ENCODE measurements at regions not wholly inside any gene's neighbourhood (a gene's known extent, or its start where the extent isn't known, plus 50 kb on each side); places are given as distances from the start of the nearest gene placed in this dataset.

DNA sequence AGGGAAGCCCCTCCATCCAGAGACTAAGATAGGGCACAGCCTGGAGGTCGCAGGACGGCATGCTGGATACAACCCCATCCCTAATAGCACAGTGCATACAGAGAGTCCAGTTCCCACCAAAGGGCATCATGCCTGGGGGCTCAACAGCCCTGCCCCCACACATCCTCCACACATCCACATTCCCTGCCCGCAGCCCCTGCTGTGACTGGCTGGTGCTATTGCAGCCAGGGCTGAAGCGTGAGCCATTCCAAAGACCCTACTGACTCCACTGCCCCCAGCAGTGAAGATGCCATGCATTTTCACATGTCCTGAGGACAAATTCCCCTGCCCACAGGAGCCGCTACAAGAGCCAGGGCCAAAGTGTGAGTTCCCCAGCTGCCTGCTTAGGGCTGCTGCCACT is 641.6 kb downstream of the METTL4 start (continued):
- no peak for TF ChIP-seq IRF2 (CRISPR knock-in tag; IDR thresholded peaks at IDR 0.05; ENCODE audit: borderline replicate concordance, low read depth)

DNA sequence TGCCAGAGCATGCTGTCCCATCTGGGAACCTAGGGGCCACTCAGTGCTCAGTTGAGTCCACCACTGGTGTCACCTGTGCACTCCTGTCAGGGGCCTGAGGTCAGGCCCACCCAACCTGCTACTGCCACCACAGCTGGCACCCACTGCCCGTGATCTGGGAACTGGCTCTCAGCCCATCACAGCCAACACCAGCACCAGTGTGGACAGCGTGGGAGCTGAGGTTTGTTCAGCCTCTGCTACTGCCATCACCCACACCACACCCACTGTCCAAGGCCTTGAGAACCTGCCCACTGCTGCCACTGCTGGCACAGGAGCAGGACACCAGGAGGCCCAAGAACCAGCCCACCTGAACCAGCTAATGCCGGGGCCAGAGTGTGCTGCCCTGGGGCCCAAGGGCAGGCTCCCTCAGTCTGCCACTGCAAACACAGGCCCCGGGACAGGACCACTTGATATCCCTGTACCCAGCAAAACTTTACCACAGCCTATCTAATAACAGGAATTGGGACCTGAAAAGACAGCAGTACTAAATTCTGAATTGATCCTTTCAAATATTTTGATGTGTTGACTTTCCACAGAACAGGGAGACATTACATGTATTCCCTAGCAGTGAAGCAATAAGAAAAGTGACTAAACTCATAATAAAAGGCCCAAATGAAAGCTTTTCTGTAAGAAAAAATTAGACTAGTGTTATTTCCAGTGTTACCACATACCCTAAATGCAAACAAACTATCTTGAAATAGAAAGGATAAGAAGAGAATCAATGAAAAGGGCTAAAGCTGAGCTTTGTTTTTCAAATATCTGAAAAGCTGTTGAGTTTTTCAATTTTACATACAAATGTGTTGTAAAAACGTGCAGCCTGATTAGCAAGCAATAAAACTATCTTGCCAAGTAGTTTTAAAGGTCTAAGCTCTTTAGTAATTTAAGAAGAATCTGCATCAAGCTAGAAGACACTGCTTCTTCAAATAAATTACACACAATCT is 640.7 kb downstream of the METTL4 start:
- H3K4me3 Mint-ChIP-seq: no peak overlapping the region
- no peak overlapping the region for H3K27ac Mint-ChIP-seq
- peaks cover 25% of the 10 kb centered on the region for H3K36me3 Mint-ChIP-seq
- H3K9me3 Mint-ChIP-seq: peaks cover 38% of the 10 kb centered on the region
- no peak for TF ChIP-seq TCF7 (CRISPR knock-in tag; IDR thresholded peaks at IDR 0.05; ENCODE audit: low read depth)
- TF ChIP-seq, protein P1, sequence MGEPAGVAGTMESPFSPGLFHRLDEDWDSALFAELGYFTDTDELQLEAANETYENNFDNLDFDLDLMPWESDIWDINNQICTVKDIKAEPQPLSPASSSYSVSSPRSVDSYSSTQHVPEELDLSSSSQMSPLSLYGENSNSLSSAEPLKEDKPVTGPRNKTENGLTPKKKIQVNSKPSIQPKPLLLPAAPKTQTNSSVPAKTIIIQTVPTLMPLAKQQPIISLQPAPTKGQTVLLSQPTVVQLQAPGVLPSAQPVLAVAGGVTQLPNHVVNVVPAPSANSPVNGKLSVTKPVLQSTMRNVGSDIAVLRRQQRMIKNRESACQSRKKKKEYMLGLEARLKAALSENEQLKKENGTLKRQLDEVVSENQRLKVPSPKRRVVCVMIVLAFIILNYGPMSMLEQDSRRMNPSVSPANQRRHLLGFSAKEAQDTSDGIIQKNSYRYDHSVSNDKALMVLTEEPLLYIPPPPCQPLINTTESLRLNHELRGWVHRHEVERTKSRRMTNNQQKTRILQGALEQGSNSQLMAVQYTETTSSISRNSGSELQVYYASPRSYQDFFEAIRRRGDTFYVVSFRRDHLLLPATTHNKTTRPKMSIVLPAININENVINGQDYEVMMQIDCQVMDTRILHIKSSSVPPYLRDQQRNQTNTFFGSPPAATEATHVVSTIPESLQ (CRISPR knock-in tag; IDR thresholded peaks at IDR 0.05): no peak
- TF ChIP-seq, protein P2, sequence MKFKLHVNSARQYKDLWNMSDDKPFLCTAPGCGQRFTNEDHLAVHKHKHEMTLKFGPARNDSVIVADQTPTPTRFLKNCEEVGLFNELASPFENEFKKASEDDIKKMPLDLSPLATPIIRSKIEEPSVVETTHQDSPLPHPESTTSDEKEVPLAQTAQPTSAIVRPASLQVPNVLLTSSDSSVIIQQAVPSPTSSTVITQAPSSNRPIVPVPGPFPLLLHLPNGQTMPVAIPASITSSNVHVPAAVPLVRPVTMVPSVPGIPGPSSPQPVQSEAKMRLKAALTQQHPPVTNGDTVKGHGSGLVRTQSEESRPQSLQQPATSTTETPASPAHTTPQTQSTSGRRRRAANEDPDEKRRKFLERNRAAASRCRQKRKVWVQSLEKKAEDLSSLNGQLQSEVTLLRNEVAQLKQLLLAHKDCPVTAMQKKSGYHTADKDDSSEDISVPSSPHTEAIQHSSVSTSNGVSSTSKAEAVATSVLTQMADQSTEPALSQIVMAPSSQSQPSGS (CRISPR knock-in tag; IDR thresholded peaks at IDR 0.05; ENCODE audit: borderline replicate concordance, low read depth): no peak
- no peak for TF ChIP-seq RELA (CRISPR knock-in tag; IDR thresholded peaks at IDR 0.05; ENCODE audit: borderline replicate concordance)
- TF ChIP-seq NR3C1 (CRISPR knock-in tag; conservative IDR thresholded peaks at IDR 0.05; ENCODE audit: low read depth): no peak
- TF ChIP-seq, protein P3, sequence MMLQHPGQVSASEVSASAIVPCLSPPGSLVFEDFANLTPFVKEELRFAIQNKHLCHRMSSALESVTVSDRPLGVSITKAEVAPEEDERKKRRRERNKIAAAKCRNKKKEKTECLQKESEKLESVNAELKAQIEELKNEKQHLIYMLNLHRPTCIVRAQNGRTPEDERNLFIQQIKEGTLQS (CRISPR knock-in tag; conservative IDR thresholded peaks at IDR 0.05): no peak
- TF ChIP-seq ZBTB21 (CRISPR knock-in tag; IDR thresholded peaks at IDR 0.05; ENCODE audit: borderline replicate concordance): no peak
- TF ChIP-seq, protein P4, sequence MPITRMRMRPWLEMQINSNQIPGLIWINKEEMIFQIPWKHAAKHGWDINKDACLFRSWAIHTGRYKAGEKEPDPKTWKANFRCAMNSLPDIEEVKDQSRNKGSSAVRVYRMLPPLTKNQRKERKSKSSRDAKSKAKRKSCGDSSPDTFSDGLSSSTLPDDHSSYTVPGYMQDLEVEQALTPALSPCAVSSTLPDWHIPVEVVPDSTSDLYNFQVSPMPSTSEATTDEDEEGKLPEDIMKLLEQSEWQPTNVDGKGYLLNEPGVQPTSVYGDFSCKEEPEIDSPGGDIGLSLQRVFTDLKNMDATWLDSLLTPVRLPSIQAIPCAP (CRISPR knock-in tag; IDR thresholded peaks at IDR 0.05): no peak
- no peak for TF ChIP-seq ZNF396 (CRISPR knock-in tag; IDR thresholded peaks at IDR 0.05; ENCODE audit: borderline replicate concordance)
- TF ChIP-seq NFATC4 (CRISPR knock-in tag; IDR thresholded peaks at IDR 0.05): no peak
- TF ChIP-seq, protein P5, sequence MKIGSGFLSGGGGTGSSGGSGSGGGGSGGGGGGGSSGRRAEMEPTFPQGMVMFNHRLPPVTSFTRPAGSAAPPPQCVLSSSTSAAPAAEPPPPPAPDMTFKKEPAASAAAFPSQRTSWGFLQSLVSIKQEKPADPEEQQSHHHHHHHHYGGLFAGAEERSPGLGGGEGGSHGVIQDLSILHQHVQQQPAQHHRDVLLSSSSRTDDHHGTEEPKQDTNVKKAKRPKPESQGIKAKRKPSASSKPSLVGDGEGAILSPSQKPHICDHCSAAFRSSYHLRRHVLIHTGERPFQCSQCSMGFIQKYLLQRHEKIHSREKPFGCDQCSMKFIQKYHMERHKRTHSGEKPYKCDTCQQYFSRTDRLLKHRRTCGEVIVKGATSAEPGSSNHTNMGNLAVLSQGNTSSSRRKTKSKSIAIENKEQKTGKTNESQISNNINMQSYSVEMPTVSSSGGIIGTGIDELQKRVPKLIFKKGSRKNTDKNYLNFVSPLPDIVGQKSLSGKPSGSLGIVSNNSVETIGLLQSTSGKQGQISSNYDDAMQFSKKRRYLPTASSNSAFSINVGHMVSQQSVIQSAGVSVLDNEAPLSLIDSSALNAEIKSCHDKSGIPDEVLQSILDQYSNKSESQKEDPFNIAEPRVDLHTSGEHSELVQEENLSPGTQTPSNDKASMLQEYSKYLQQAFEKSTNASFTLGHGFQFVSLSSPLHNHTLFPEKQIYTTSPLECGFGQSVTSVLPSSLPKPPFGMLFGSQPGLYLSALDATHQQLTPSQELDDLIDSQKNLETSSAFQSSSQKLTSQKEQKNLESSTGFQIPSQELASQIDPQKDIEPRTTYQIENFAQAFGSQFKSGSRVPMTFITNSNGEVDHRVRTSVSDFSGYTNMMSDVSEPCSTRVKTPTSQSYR (CRISPR knock-in tag; IDR thresholded peaks at IDR 0.05): no peak
- no peak for TF ChIP-seq TP53 (CRISPR knock-in tag; IDR thresholded peaks at IDR 0.05)
- no peak for TF ChIP-seq TEAD4 (CRISPR knock-in tag; IDR thresholded peaks at IDR 0.05)
- TF ChIP-seq CREB1 (CRISPR knock-in tag; IDR thresholded peaks at IDR 0.05): no peak
- no peak for TF ChIP-seq ELF4 (CRISPR knock-in tag; IDR thresholded peaks at IDR 0.05; ENCODE audit: low read depth)
- no peaks in the 10 kb centered on the region for H3K27me3 Mint-ChIP-seq (ENCODE audit: low read depth)
- no peak for DNase-seq (ENCODE audit: low spot score)
- ChIA-PET POLR2A (no interaction called here), CTCF (interaction anchor here (0.9 kb wide), 1 partner anchor 174 kb away, joined by 4 read pairs; no protein-coding TSS in a partner anchor)
- 0 out of 2 replicates have a peak, but pooled peaks have one; percentile 26 for ATAC-seq
- H3K4me1 Mint-ChIP-seq: peaks cover 12% of the 10 kb centered on the region

Measured in WTC11 (cell line).